SK-N-SH treated with all-trans-retinoic acid at 6 μM for 48 hours (cell line): ENCODE measurements at regions not wholly inside any gene's neighbourhood (a gene's known extent, or its start where the extent isn't known, plus 50 kb on each side); places are given as distances from the start of the nearest gene placed in this dataset.

Experiments used
- GLIS3 ChIP-seq: fragments of 250-450 bp; sonication (Bioruptor Pico); IDR thresholded peaks from 2 replicates; pipeline ENCODE4 v1.5.0; 2020; ENCODE audit warnings: mild to moderate bottlenecking, moderate library complexity
- ISL1 ChIP-seq: fragments of 250-450 bp; sonication (Bioruptor Pico); IDR thresholded peaks from 2 replicates; pipeline ENCODE4 v2.1.2; 2022; ENCODE audit warnings: mild to moderate bottlenecking, moderate library complexity
- OSR1 ChIP-seq: fragments of 250-450 bp; sonication (Bioruptor Pico); IDR thresholded peaks from 2 replicates; pipeline ENCODE4 v1.8.0; 2022; ENCODE audit warnings: moderate library complexity, mild to moderate bottlenecking, inconsistent platforms
- PATZ1 ChIP-seq: fragments of 250-450 bp; sonication (Bioruptor Pico); IDR thresholded peaks from 2 replicates; pipeline ENCODE4 v1.8.0; 2020; ENCODE audit warnings: mild to moderate bottlenecking, moderate library complexity, borderline replicate concordance
- SNAI2 ChIP-seq: fragments of 250-450 bp; sonication (Bioruptor Pico); IDR thresholded peaks from 2 replicates; pipeline ENCODE4 v1.5.0; 2020; ENCODE audit warnings: mild to moderate bottlenecking, moderate library complexity
- TOX ChIP-seq: fragments of 250-450 bp; sonication (Bioruptor Pico); IDR thresholded peaks from 2 replicates; pipeline ENCODE4 v1.8.0; 2021; ENCODE audit warnings: mild to moderate bottlenecking, moderate library complexity, borderline replicate concordance
- TSHZ2 ChIP-seq: fragments of 250-450 bp; sonication (Bioruptor Pico); IDR thresholded peaks from 2 replicates; pipeline ENCODE4 v1.5.0; 2020; ENCODE audit warnings: mild to moderate bottlenecking, moderate library complexity
- ZC3H10 ChIP-seq: fragments of 250-450 bp; sonication (Bioruptor Pico); IDR thresholded peaks from 2 replicates; pipeline ENCODE4 v1.5.1; 2021; ENCODE audit warnings: mild to moderate bottlenecking, moderate library complexity
- ZFP30 ChIP-seq: fragments of 450-650 bp; formaldehyde crosslinking; IDR thresholded peaks from 2 replicates; pipeline ENCODE4 v1.5.0; 2022; ENCODE audit warnings: mild to moderate bottlenecking, moderate library complexity
- ZNF70 ChIP-seq: fragments of 450-650 bp; formaldehyde crosslinking; IDR thresholded peaks from 2 replicates; pipeline ENCODE4 v1.5.0; 2020; ENCODE audit warnings: mild to moderate bottlenecking, moderate library complexity

GRCh38 chr2:22501851-22502250 lies 883.1 kb upstream of the KLHL29 start:
- TF ChIP-seq ZNF70 (no peak), SNAI2 (no peak), TSHZ2 (CRISPR knock-in tag) (no peak), GLIS3 (CRISPR knock-in tag) (no peak), ZC3H10 (CRISPR knock-in tag) (no peak), OSR1 (CRISPR knock-in tag) (no peak), PATZ1 (no peak), ZFP30 (CRISPR knock-in tag) (no peak), TOX (CRISPR knock-in tag) (no peak), ISL1 (CRISPR knock-in tag) (no peak)
